HEK293T (cell line): ENCODE measurements at regions not wholly inside any gene's neighbourhood (a gene's known extent, or its start where the extent isn't known, plus 50 kb on each side); places are given as distances from the start of the nearest gene placed in this dataset.

Experiments used
- CTCF ChIA-PET: fragments of 350-600 bp; formaldehyde crosslinking; extraction: SDS; loops from one replicate; lab custom pipeline; 2021; ENCODE audit warnings: antibody characterized with exemption, inconsistent platforms; lab: Yijun Ruan, JAX
- POLR2A ChIA-PET: fragments of 350-600 bp; formaldehyde crosslinking; extraction: SDS; loops from one replicate; lab custom pipeline; 2020; ENCODE audit warnings: antibody characterized with exemption, inconsistent platforms; lab: Yijun Ruan, JAX
- DNase-seq: peaks from one replicate; pipeline ENCODE4 v3.0.0; 2012; ENCODE audit warnings: mixed read lengths; ENCODE audit errors: extremely low spot score
- ARNT ChIP-seq: fragments of 450-650 bp; IDR thresholded peaks from 2 replicates; pipeline ENCODE4 v1.6.1; 2017; ENCODE audit warnings: mild to moderate bottlenecking
- BHLHE40 ChIP-seq: fragments of 450-650 bp; IDR thresholded peaks from 2 replicates; pipeline ENCODE4 v1.6.1; 2016; ENCODE audit warnings: mild to moderate bottlenecking, moderate library complexity, borderline replicate concordance
- CTBP1 ChIP-seq: fragments of 450-650 bp; IDR thresholded peaks from 2 replicates; pipeline ENCODE4 v1.6.1; 2016; ENCODE audit warnings: borderline replicate concordance
- ELF4 ChIP-seq: fragments of 450-650 bp; IDR thresholded peaks from 2 replicates; pipeline ENCODE4 v1.6.1; 2017; ENCODE audit warnings: antibody characterized with exemption
- FOXA1 ChIP-seq: fragments of 450-650 bp; IDR thresholded peaks from 2 replicates; pipeline ENCODE4 v1.6.1; 2016; ENCODE audit warnings: mild to moderate bottlenecking
- FOXK2 ChIP-seq: fragments of 450-650 bp; IDR thresholded peaks from 2 replicates; pipeline ENCODE4 v1.6.1; 2016; ENCODE audit warnings: mild to moderate bottlenecking
- FOXM1 ChIP-seq: fragments of 450-650 bp; IDR thresholded peaks from 2 replicates; pipeline ENCODE4 v1.6.1; 2017; ENCODE audit warnings: mild to moderate bottlenecking, borderline replicate concordance
- HDGF ChIP-seq: fragments of 450-650 bp; IDR thresholded peaks from 2 replicates; pipeline ENCODE4 v1.6.1; 2017; ENCODE audit warnings: antibody characterized with exemption, borderline replicate concordance
- L3MBTL2 ChIP-seq: fragments of 450-650 bp; conservative IDR thresholded peaks from 2 replicates; pipeline ENCODE4 v1.6.1; 2016; ENCODE audit warnings: mild to moderate bottlenecking
- LEF1 ChIP-seq: fragments of 450-650 bp; IDR thresholded peaks from 2 replicates; pipeline ENCODE4 v1.6.1; 2017; ENCODE audit warnings: mild to moderate bottlenecking, borderline replicate concordance
- NFRKB ChIP-seq: fragments of 450-650 bp; IDR thresholded peaks from 2 replicates; pipeline ENCODE4 v1.6.1; 2016; ENCODE audit warnings: mild to moderate bottlenecking, moderate library complexity
- SP1 ChIP-seq: fragments of 450-650 bp; IDR thresholded peaks from 2 replicates; pipeline ENCODE4 v1.6.1; 2017
- SUZ12 ChIP-seq: fragments of 450-650 bp; IDR thresholded peaks from 2 replicates; pipeline ENCODE4 v1.6.1; 2016; ENCODE audit warnings: mild to moderate bottlenecking
- TARDBP ChIP-seq: fragments of 450-650 bp; IDR thresholded peaks from 2 replicates; pipeline ENCODE4 v1.6.1; 2016
- ZNF384 ChIP-seq: fragments of 450-650 bp; IDR thresholded peaks from 2 replicates; pipeline ENCODE4 v1.6.1; 2016
- TF ChIP-seq, protein P1 (sequence below): fragments of 450-650 bp; IDR thresholded peaks from 2 replicates; pipeline ENCODE4 v1.6.1; 2016

DNA sequence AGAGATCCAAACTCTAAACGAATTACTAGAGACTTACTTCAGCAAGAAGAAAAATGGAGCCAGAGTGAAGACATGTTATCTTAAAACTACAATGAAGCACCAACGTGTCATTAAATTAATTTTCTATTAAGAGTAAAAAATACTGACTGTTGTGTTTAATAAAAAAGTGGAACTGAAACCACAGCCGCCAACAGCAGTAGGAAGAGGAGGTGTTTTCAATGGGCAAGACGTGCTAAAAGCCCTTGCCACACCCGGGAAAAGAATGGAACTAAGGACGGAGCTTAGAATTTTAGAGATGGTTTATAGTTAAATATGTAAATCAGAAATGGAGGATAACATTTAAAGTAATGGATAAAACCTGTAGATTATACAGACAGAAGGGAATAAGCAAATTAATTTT is 608.7 kb downstream of the TFAP2A start:
- no peak for DNase-seq
- CTCF ChIA-PET = no interaction called here
- TF ChIP-seq, protein P1, sequence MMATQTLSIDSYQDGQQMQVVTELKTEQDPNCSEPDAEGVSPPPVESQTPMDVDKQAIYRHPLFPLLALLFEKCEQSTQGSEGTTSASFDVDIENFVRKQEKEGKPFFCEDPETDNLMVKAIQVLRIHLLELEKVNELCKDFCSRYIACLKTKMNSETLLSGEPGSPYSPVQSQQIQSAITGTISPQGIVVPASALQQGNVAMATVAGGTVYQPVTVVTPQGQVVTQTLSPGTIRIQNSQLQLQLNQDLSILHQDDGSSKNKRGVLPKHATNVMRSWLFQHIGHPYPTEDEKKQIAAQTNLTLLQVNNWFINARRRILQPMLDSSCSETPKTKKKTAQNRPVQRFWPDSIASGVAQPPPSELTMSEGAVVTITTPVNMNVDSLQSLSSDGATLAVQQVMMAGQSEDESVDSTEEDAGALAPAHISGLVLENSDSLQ = no peak
- no peak for TF ChIP-seq FOXK2
- no peak for TF ChIP-seq FOXA1
- TF ChIP-seq CTBP1 = no peak
- TF ChIP-seq ZNF384 = no peak
- no peak for TF ChIP-seq HDGF
- TF ChIP-seq FOXM1 = no peak
- no peak for TF ChIP-seq L3MBTL2
- POLR2A ChIA-PET = no interaction called here

DNA sequence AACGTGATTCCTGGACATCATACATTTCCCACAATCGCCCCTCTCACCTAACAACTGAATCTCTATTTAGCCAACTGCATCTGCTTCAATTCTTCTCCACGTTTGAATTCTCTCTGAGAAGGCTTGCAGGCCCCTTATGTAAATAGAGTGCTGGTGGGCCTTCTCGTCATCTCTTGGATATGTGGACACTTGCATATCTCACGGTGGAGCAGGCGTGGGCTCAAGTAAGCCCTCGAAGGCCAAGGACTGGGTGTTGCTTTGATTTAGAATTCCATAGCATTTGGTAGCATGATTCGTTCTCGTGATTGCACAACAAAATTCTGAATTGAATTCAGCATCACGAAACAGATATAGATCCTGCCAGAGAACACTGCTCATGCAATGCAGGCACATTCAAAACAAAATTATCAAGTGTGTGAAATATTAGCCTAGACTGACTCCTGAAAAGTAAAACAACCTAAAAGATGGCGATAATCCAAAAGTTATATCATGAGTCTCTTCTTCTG is 613.6 kb downstream of the TFAP2A start:
- POLR2A ChIA-PET = no interaction called here
- TF ChIP-seq SP1 = no peak
- TF ChIP-seq CTBP1 = no peak
- TF ChIP-seq FOXM1 = no peak
- no peak for TF ChIP-seq ARNT
- TF ChIP-seq NFRKB = no peak
- no peak for TF ChIP-seq LEF1
- TF ChIP-seq BHLHE40 = no peak
- no peak for TF ChIP-seq ELF4
- no peak for TF ChIP-seq HDGF
- TF ChIP-seq SUZ12 = no peak
- no peak for TF ChIP-seq ZNF384
- no peak for TF ChIP-seq TARDBP
- no peak for TF ChIP-seq L3MBTL2
- no peak for TF ChIP-seq FOXK2
- TF ChIP-seq FOXA1 = no peak
- DNase-seq = no peak
- CTCF ChIA-PET = no interaction called here

DNA sequence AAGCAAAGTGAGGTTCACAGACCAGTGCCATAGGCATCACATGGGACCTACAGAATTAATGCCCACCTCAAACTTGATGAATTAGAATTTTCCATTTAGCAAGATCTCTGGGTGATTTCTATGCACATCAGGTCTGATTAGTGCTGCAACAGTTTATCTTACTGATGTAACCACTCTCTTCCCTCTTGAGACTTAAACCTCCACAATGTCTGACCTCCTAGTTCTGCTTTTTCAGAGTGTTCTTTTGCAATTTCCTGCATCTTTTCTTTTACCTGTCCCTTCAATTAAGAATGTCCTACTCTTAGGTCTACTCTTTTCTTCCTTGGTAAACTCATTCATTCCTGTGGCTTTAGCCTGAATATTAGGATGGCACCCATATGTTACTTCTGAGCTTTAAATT is 615.3 kb downstream of the TFAP2A start:
- no peak for DNase-seq
- ChIA-PET POLR2A (no interaction called here), CTCF (interaction anchor here (0.6 kb wide), 1 partner anchor 402 kb away, joined by 4 read pairs; no protein-coding TSS in a partner anchor)
- TF ChIP-seq CTBP1 (no peak), ZNF384 (no peak), ARNT (no peak), FOXK2 (no peak), ELF4 (no peak), L3MBTL2 (no peak), BHLHE40 (no peak), HDGF (no peak), SP1 (no peak), TARDBP (no peak)
- TF ChIP-seq, protein P1 = no peak

- DNase-seq = no peak
- POLR2A ChIA-PET = no interaction called here
- TF ChIP-seq NFRKB (no peak), ARNT (no peak), FOXM1 (no peak), FOXA1 (no peak), ZNF384 (no peak), TARDBP (no peak), SP1 (no peak), CTBP1 (no peak), LEF1 (no peak), SUZ12 (no peak), FOXK2 (no peak)
- TF ChIP-seq, protein P1 = no peak
- CTCF ChIA-PET = no interaction called here
Measured at GRCh38 chr6:9796827-9797226, 618.0 kb downstream of the TFAP2A start.

DNA sequence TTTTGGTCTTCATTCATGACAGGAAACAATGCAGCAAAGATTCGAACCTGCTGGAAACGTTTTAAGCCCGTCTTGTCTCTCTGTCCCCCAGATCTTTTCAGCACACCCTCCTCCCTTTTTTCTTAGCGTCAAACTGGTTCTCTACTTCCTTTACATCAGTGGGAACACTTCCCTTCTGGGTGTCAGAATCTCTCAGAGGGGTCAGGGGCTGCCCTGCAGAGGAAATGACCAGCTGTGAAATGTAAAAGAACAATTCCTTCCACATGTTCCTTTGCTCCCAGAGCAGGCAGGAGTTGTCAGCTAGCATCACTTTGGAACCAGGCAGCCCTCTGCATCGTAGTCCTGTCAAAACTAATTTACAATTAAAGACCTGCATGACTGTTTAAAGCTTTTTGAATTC is 619.0 kb downstream of the TFAP2A start:
- no peak for DNase-seq
- no peak for TF ChIP-seq ARNT
- no peak for TF ChIP-seq BHLHE40
- TF ChIP-seq L3MBTL2 = no peak
- no peak for TF ChIP-seq SUZ12
- no peak for TF ChIP-seq LEF1
- no peak for TF ChIP-seq CTBP1
- TF ChIP-seq SP1 = no peak
- TF ChIP-seq FOXM1 = no peak
- TF ChIP-seq FOXK2 = no peak
- no peak for TF ChIP-seq ZNF384
- TF ChIP-seq, protein P1 = no peak
- TF ChIP-seq NFRKB = no peak
- no peak for TF ChIP-seq FOXA1
- POLR2A ChIA-PET = no interaction called here
- CTCF ChIA-PET = no interaction called here

GRCh38 chr6:9789201-9789600 is 625.7 kb downstream of the TFAP2A start:
- TF ChIP-seq ARNT = no peak
- TF ChIP-seq ZNF384 = no peak
- TF ChIP-seq L3MBTL2 = no peak
- TF ChIP-seq HDGF = no peak
- no peak for TF ChIP-seq TARDBP
- TF ChIP-seq FOXM1 = no peak
- no peak for TF ChIP-seq FOXA1
- no peak for TF ChIP-seq LEF1
- TF ChIP-seq BHLHE40 = no peak
- TF ChIP-seq SP1 = no peak
- no peak for TF ChIP-seq SUZ12
- no peak for TF ChIP-seq FOXK2
- no peak for TF ChIP-seq NFRKB
- TF ChIP-seq ELF4 = no peak
- no peak for TF ChIP-seq CTBP1
- TF ChIP-seq, protein P1 = no peak
- no peak for DNase-seq
- CTCF ChIA-PET = no interaction called here
- POLR2A ChIA-PET = no interaction called here
